AG09319 (cell line): ENCODE measurements at regions not wholly inside any gene's neighbourhood (a gene's known extent, or its start where the extent isn't known, plus 50 kb on each side); places are given as distances from the start of the nearest gene placed in this dataset.

ENCODE experiments used
- DNase-seq: peaks from one replicate; pipeline ENCODE4 v3.0.0-alpha.2; 2010; ENCODE audit warnings: low read depth; ENCODE audit errors: extremely low read depth
- CTCF ChIP-seq: IDR thresholded peaks from 2 replicates; pipeline ENCODE4 v1.5.1; 2011; ENCODE audit warnings: low read depth, mild to moderate bottlenecking, inconsistent platforms, low read length, moderate library complexity

- DNase-seq: no peak
Observed at GRCh38 chr11:116698080-116698479, 74.7 kb downstream of the BUD13 start.

GRCh38 chr11:116697639-116698038 lies 75.1 kb downstream of the BUD13 start:
- no peak for DNase-seq
- no peak for TF ChIP-seq CTCF

More at GRCh38 chr11:116698080-116698479, 74.7 kb downstream of the BUD13 start:
- no peak for TF ChIP-seq CTCF

- DNase-seq: no peak
- no peak for TF ChIP-seq CTCF
Observed at GRCh38 chr11:116697011-116697410, 75.8 kb downstream of the BUD13 start.

- DNase-seq: no peak
- no peak for TF ChIP-seq CTCF
Observed at GRCh38 chr11:116696381-116696941, 76.3 kb downstream of the BUD13 start.

GRCh38 chr11:116695657-116696254 lies 77.0 kb downstream of the BUD13 start:
- TF ChIP-seq CTCF: no peak

GRCh38 chr11:116694815-116695590 lies 77.8 kb downstream of the BUD13 start:
- DNase-seq: no peak
- TF ChIP-seq CTCF: no peak

More at GRCh38 chr11:116695657-116696254, 77.0 kb downstream of the BUD13 start:
- no peak for DNase-seq

GRCh38 chr11:116694349-116694725 lies 78.5 kb downstream of the BUD13 start:
- TF ChIP-seq CTCF: no peak

More at GRCh38 chr11:116694349-116694725, 78.5 kb downstream of the BUD13 start:
- no peak for DNase-seq
